GM19467 (cell line): ENCODE measurements at regions not wholly inside any gene's neighbourhood (a gene's known extent, or its start where the extent isn't known, plus 50 kb on each side); places are given as distances from the start of the nearest gene placed in this dataset.

Source experiments
- ATAC-seq: cut with Tn5 transposase; IDR thresholded peaks from one replicate; pipeline ENCODE4 v1.9.1; 2021; ENCODE audit warnings: mild to moderate bottlenecking, moderate library complexity; ENCODE audit not compliant: unreplicated experiment

GRCh38 chr22:48711031-48711431 lies 1116.6 kb downstream of the BRD1 start:
- ATAC-seq, result no peak

GRCh38 chr22:48710410-48710809 lies 1117.3 kb downstream of the BRD1 start:
- ATAC-seq, result no peak

GRCh38 chr22:48709976-48710375 lies 1117.7 kb downstream of the BRD1 start:
- no peak for ATAC-seq

GRCh38 chr22:48709453-48709852 lies 1118.2 kb downstream of the BRD1 start:
- ATAC-seq, result no peak

GRCh38 chr22:48708558-48709245 lies 1119.0 kb downstream of the BRD1 start:
- no peak for ATAC-seq

- no peak for ATAC-seq
Measured at GRCh38 chr22:48707763-48708557, 1119.7 kb downstream of the BRD1 start.

GRCh38 chr22:48706934-48707762 lies 1120.5 kb downstream of the BRD1 start:
- no peak for ATAC-seq

- no peak for ATAC-seq
Measured at GRCh38 chr22:48705917-48706605, 1121.6 kb downstream of the BRD1 start.

- no peak for ATAC-seq
Measured at GRCh38 chr22:48705159-48705916, 1122.3 kb downstream of the BRD1 start.

GRCh38 chr22:48704335-48704734 lies 1123.3 kb downstream of the BRD1 start:
- no peak for ATAC-seq

- no peak for ATAC-seq
Measured at GRCh38 chr22:48703265-48703941, 1124.3 kb downstream of the BRD1 start.

GRCh38 chr22:48702573-48703264 lies 1125.0 kb downstream of the BRD1 start:
- ATAC-seq, result no peak

GRCh38 chr22:48701296-48702030 lies 1126.2 kb downstream of the BRD1 start:
- ATAC-seq, result no peak

GRCh38 chr22:48700566-48701295 lies 1126.9 kb downstream of the BRD1 start:
- ATAC-seq, result no peak

- ATAC-seq, result no peak
Measured at GRCh38 chr22:48700180-48700565, 1127.5 kb downstream of the BRD1 start.

- ATAC-seq, result no peak
Measured at GRCh38 chr22:48699511-48699910, 1128.2 kb downstream of the BRD1 start.

- no peak for ATAC-seq
Measured at GRCh38 chr22:48698618-48699017, 1129.1 kb downstream of the BRD1 start.
